T-helper 2 cell treated with Interferon-gamma antibody and Interleukin-4, amounts not matched to agents 5 μg/mL and 100 μg/mL, for 36 hours (primary cell): ENCODE measurements at regions not wholly inside any gene's neighbourhood (a gene's known extent, or its start where the extent isn't known, plus 50 kb on each side); places are given as distances from the start of the nearest gene placed in this dataset.

Experiments
- DNase-seq: peaks from one replicate; pipeline ENCODE4 v3.0.0; 2021; ENCODE audit warnings: low spot score
- H3K27ac Mint-ChIP-seq: one replicate; pipeline ENCODE4 v1.8.0; 2021; ENCODE audit warnings: mild to moderate bottlenecking, mixed read lengths
- H3K27me3 Mint-ChIP-seq: one replicate; pipeline ENCODE4 v1.8.0; 2021; ENCODE audit warnings: low read depth, mixed read lengths
- H3K36me3 Mint-ChIP-seq: one replicate; pipeline ENCODE4 v1.8.0; 2021; ENCODE audit warnings: low read depth, mixed read lengths
- H3K4me1 Mint-ChIP-seq: one replicate; pipeline ENCODE4 v1.8.0; 2021; ENCODE audit warnings: low read depth, mixed read lengths
- H3K4me3 Mint-ChIP-seq: one replicate; pipeline ENCODE4 v1.8.0; 2022; ENCODE audit warnings: mild to moderate bottlenecking, moderate library complexity, mixed read lengths
- H3K9me3 Mint-ChIP-seq: one replicate; pipeline ENCODE4 v1.8.0; 2021; ENCODE audit warnings: mixed read lengths

GRCh38 chr9:86893811-86894490 is 53.4 kb downstream of the GAS1 start:
- Mint-ChIP-seq H3K36me3 (no peaks in the 10 kb centered on the region), H3K4me1 (no peaks in the 10 kb centered on the region), H3K4me3 (no peak overlapping the region), H3K9me3 (no peaks in the 10 kb centered on the region), H3K27ac (no peak overlapping the region), H3K27me3 (no peaks in the 10 kb centered on the region)
- DNase-seq: no peak

- no peaks in the 10 kb centered on the region for H3K27me3 Mint-ChIP-seq
- H3K9me3 Mint-ChIP-seq: no peaks in the 10 kb centered on the region
- H3K4me1 Mint-ChIP-seq: no peaks in the 10 kb centered on the region
- H3K4me3 Mint-ChIP-seq: no peak overlapping the region
- no peak for DNase-seq
- no peak overlapping the region for H3K27ac Mint-ChIP-seq
- H3K36me3 Mint-ChIP-seq: no peaks in the 10 kb centered on the region
Observed at GRCh38 chr9:86892576-86892975, 54.7 kb downstream of the GAS1 start.

- DNase-seq: no peak
Observed at GRCh38 chr9:86891886-86892437, 55.3 kb downstream of the GAS1 start.

GRCh38 chr9:86891091-86891490 is 56.2 kb downstream of the GAS1 start:
- Mint-ChIP-seq H3K4me1 (no peaks in the 10 kb centered on the region), H3K9me3 (no peaks in the 10 kb centered on the region), H3K4me3 (no peak overlapping the region), H3K27me3 (no peaks in the 10 kb centered on the region), H3K27ac (no peak overlapping the region), H3K36me3 (no peaks in the 10 kb centered on the region)
- DNase-seq: no peak

More at GRCh38 chr9:86891886-86892437, 55.3 kb downstream of the GAS1 start:
- no peaks in the 10 kb centered on the region for H3K27me3 Mint-ChIP-seq
- no peaks in the 10 kb centered on the region for H3K36me3 Mint-ChIP-seq
- H3K27ac Mint-ChIP-seq: no peak overlapping the region
- no peak overlapping the region for H3K4me3 Mint-ChIP-seq
- no peaks in the 10 kb centered on the region for H3K9me3 Mint-ChIP-seq
- no peaks in the 10 kb centered on the region for H3K4me1 Mint-ChIP-seq

GRCh38 chr9:86885232-86885631 is 62.1 kb downstream of the GAS1 start:
- no peak overlapping the region for H3K4me3 Mint-ChIP-seq
- no peaks in the 10 kb centered on the region for H3K36me3 Mint-ChIP-seq
- no peaks in the 10 kb centered on the region for H3K9me3 Mint-ChIP-seq
- no peaks in the 10 kb centered on the region for H3K27me3 Mint-ChIP-seq
- no peak overlapping the region for H3K27ac Mint-ChIP-seq
- H3K4me1 Mint-ChIP-seq: no peaks in the 10 kb centered on the region
- no peak for DNase-seq

- no peaks in the 10 kb centered on the region for H3K36me3 Mint-ChIP-seq
Observed at GRCh38 chr9:86876621-86877196, 70.6 kb downstream of the GAS1 start.

GRCh38 chr9:86868616-86869015 is 78.7 kb downstream of the GAS1 start:
- no peak for DNase-seq
- Mint-ChIP-seq H3K4me3 (no peak overlapping the region), H3K27ac (no peak overlapping the region), H3K9me3 (no peaks in the 10 kb centered on the region), H3K27me3 (peaks cover 3% of the 10 kb centered on the region), H3K36me3 (no peaks in the 10 kb centered on the region), H3K4me1 (no peaks in the 10 kb centered on the region)

More at GRCh38 chr9:86876621-86877196, 70.6 kb downstream of the GAS1 start:
- no peak overlapping the region for H3K27ac Mint-ChIP-seq
- DNase-seq: no peak
- H3K9me3 Mint-ChIP-seq: no peaks in the 10 kb centered on the region
- H3K27me3 Mint-ChIP-seq: no peaks in the 10 kb centered on the region
- H3K4me1 Mint-ChIP-seq: no peaks in the 10 kb centered on the region
- no peak overlapping the region for H3K4me3 Mint-ChIP-seq

- H3K4me1 Mint-ChIP-seq: no peaks in the 10 kb centered on the region
- no peaks in the 10 kb centered on the region for H3K9me3 Mint-ChIP-seq
- peaks cover 3% of the 10 kb centered on the region for H3K27me3 Mint-ChIP-seq
- no peak for DNase-seq
- H3K4me3 Mint-ChIP-seq: no peak overlapping the region
- no peaks in the 10 kb centered on the region for H3K36me3 Mint-ChIP-seq
- no peak overlapping the region for H3K27ac Mint-ChIP-seq
Observed at GRCh38 chr9:86867804-86868313, 79.4 kb downstream of the GAS1 start.

GRCh38 chr9:86865952-86866351 is 81.4 kb downstream of the GAS1 start:
- no peak for DNase-seq
- Mint-ChIP-seq H3K9me3 (no peaks in the 10 kb centered on the region), H3K27me3 (peaks cover 3% of the 10 kb centered on the region), H3K4me1 (no peaks in the 10 kb centered on the region), H3K4me3 (no peak overlapping the region), H3K27ac (no peak overlapping the region), H3K36me3 (no peaks in the 10 kb centered on the region)

GRCh38 chr9:86860006-86860405 is 87.3 kb downstream of the GAS1 start:
- no peak for DNase-seq
- H3K9me3 Mint-ChIP-seq: no peaks in the 10 kb centered on the region
- H3K4me1 Mint-ChIP-seq: no peaks in the 10 kb centered on the region
- no peak overlapping the region for H3K27ac Mint-ChIP-seq
- no peaks in the 10 kb centered on the region for H3K27me3 Mint-ChIP-seq
- no peaks in the 10 kb centered on the region for H3K36me3 Mint-ChIP-seq
- H3K4me3 Mint-ChIP-seq: no peak overlapping the region

GRCh38 chr9:86859056-86859455 is 88.2 kb downstream of the GAS1 start:
- no peak overlapping the region for H3K27ac Mint-ChIP-seq
- H3K9me3 Mint-ChIP-seq: no peaks in the 10 kb centered on the region
- H3K27me3 Mint-ChIP-seq: no peaks in the 10 kb centered on the region
- H3K4me1 Mint-ChIP-seq: no peaks in the 10 kb centered on the region
- no peak for DNase-seq
- H3K36me3 Mint-ChIP-seq: no peaks in the 10 kb centered on the region
- H3K4me3 Mint-ChIP-seq: no peak overlapping the region

GRCh38 chr9:86858009-86858408 is 89.3 kb downstream of the GAS1 start:
- Mint-ChIP-seq H3K27me3 (no peaks in the 10 kb centered on the region), H3K36me3 (no peaks in the 10 kb centered on the region), H3K9me3 (no peaks in the 10 kb centered on the region), H3K27ac (no peak overlapping the region), H3K4me1 (no peaks in the 10 kb centered on the region), H3K4me3 (no peak overlapping the region)
- no peak for DNase-seq

GRCh38 chr9:86856259-86856658 is 91.0 kb downstream of the GAS1 start:
- DNase-seq: no peak
- no peak overlapping the region for H3K4me3 Mint-ChIP-seq
- H3K9me3 Mint-ChIP-seq: no peaks in the 10 kb centered on the region
- H3K4me1 Mint-ChIP-seq: no peaks in the 10 kb centered on the region
- no peak overlapping the region for H3K27ac Mint-ChIP-seq
- no peaks in the 10 kb centered on the region for H3K27me3 Mint-ChIP-seq
- H3K36me3 Mint-ChIP-seq: no peaks in the 10 kb centered on the region

GRCh38 chr9:86854898-86855523 is 92.3 kb downstream of the GAS1 start:
- Mint-ChIP-seq H3K36me3 (no peaks in the 10 kb centered on the region), H3K9me3 (no peaks in the 10 kb centered on the region), H3K4me1 (no peaks in the 10 kb centered on the region), H3K27me3 (no peaks in the 10 kb centered on the region), H3K4me3 (no peak overlapping the region), H3K27ac (no peak overlapping the region)
- no peak for DNase-seq
